ENCODE measurements at regions not wholly inside any gene's neighbourhood (a gene's known extent, or its start where the extent isn't known, plus 50 kb on each side); places are given as distances from the start of the nearest gene placed in this dataset.

- no peaks in the 10 kb centered on the region for H3K9me3 ChIP-seq
- no peaks in the 10 kb centered on the region for H3K4me1 ChIP-seq
- H3K4me3 ChIP-seq = no peak overlapping the region
- ATAC-seq (no peak), DNase-seq (no peak)
- intact Hi-C loops (cut with DNase I) = no loop called here
- TF ChIP-seq POLR2A (IDR thresholded peaks at IDR 0.05) = no peak
- TF ChIP-seq, protein P1, sequence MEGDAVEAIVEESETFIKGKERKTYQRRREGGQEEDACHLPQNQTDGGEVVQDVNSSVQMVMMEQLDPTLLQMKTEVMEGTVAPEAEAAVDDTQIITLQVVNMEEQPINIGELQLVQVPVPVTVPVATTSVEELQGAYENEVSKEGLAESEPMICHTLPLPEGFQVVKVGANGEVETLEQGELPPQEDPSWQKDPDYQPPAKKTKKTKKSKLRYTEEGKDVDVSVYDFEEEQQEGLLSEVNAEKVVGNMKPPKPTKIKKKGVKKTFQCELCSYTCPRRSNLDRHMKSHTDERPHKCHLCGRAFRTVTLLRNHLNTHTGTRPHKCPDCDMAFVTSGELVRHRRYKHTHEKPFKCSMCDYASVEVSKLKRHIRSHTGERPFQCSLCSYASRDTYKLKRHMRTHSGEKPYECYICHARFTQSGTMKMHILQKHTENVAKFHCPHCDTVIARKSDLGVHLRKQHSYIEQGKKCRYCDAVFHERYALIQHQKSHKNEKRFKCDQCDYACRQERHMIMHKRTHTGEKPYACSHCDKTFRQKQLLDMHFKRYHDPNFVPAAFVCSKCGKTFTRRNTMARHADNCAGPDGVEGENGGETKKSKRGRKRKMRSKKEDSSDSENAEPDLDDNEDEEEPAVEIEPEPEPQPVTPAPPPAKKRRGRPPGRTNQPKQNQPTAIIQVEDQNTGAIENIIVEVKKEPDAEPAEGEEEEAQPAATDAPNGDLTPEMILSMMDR (IDR thresholded peaks at IDR 0.05) = no peak
- no peak overlapping the region for H3K27ac ChIP-seq
- WGBS, 4 donors = 62 to 83% (median 73%) methylated on average over 3 of the region's 3 CpGs
- no peaks in the 10 kb centered on the region for H3K27me3 ChIP-seq
- H3K36me3 ChIP-seq = no peaks in the 10 kb centered on the region
These were observed 189.9 kb downstream of the PRL start for GRCh38 chr6:22106961-22107360.

DNA sequence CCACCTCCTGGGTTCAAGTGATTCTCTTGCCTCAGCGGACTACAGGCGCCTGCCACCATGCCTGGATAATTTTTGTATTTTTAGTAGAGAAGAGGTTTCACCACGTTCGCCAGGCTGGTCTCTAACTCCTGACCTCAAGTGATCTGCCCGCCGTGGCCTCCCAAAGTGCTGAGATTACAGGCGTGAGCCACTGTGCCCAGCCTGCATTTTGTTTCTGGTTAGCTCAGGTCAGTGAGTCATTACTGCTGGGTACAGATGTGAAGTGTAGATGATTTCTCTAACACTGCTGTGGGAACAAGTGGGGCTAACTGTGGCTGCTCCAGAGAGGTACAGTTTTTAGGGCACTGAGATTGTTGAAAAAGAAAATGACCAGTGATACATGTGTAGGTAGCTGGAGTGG, 188.6 kb downstream of the PRL start:
- Histone ChIP-seq H3K36me3 (no peaks in the 10 kb centered on the region), H3K9me3 (no peaks in the 10 kb centered on the region), H3K27ac (no peak overlapping the region), H3K27me3 (no peaks in the 10 kb centered on the region), H3K4me3 (no peak overlapping the region), H3K4me1 (peaks cover 0 to 9% (median 0%) of the 10 kb centered on the region in 12 donors)
- TF ChIP-seq, protein P1 (IDR thresholded peaks at IDR 0.05) = no peak
- TF ChIP-seq POLR2A (IDR thresholded peaks at IDR 0.05) = no peak
- 47 to 76% (median 61%) methylated on average over 7 of the region's 7 CpGs for WGBS, 4 donors
- DNase-seq (peak in 3 of 5 donors; percentile 23 to 51 (median 49)), ATAC-seq (peak in 3 of 4 donors; percentile 80 to 90 (median 86))
- intact Hi-C loops (cut with DNase I) = no loop called here

DNA sequence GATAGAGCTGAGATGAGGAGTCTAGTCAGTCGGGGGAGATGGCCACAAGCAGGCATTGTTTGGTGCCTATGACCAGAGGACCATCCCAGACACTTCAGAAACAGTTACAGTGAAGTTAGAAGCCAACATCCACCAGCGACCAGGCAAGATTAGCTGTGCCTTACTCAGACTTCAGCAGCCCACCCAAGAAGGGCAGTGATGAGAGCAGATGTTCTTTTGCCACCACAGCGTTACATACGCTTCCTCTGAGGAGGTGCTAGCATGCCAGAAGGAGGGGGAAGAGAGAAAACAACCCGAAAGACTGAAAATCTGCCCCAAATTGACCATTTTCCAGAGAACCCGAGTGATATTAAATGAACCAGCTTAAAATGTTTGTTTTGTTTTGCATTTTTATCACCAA, 186.8 kb downstream of the PRL start:
- H3K27me3 ChIP-seq = no peaks in the 10 kb centered on the region
- intact Hi-C loops (cut with DNase I) = no loop called here
- no peaks in the 10 kb centered on the region for H3K9me3 ChIP-seq
- TF ChIP-seq POLR2A (IDR thresholded peaks at IDR 0.05) = no peak
- TF ChIP-seq, protein P1 (IDR thresholded peaks at IDR 0.05) = no peak
- no peak for ATAC-seq
- no peak overlapping the region for H3K4me3 ChIP-seq
- DNase-seq = no peak
- H3K27ac ChIP-seq = no peak overlapping the region
- no peaks in the 10 kb centered on the region for H3K36me3 ChIP-seq
- H3K4me1 ChIP-seq = peaks cover 0 to 20% (median 0%) of the 10 kb centered on the region in 12 donors
- WGBS, 4 donors = 69 to 89% (median 87%) methylated on average over 6 of the region's 6 CpGs

- Histone ChIP-seq H3K27me3 (no peaks in the 10 kb centered on the region), H3K27ac (peak overlapping the region in 1 of 12 donors; percentile 27), H3K4me1 (peaks cover 0 to 20% (median 0%) of the 10 kb centered on the region in 12 donors), H3K9me3 (no peaks in the 10 kb centered on the region), H3K4me3 (no peak overlapping the region), H3K36me3 (no peaks in the 10 kb centered on the region)
- intact Hi-C loops (cut with DNase I) = no loop called here
- no peak for DNase-seq
- peak in 3 of 4 donors; percentile 72 to 84 (median 75) for ATAC-seq
- TF ChIP-seq, protein P1 (IDR thresholded peaks at IDR 0.05) = no peak
- 49 to 59% (median 57%) methylated on average over 2 of the region's 2 CpGs for WGBS, 4 donors
These were observed 184.4 kb downstream of the PRL start for GRCh38 chr6:22112461-22112860.

Measured in heart left ventricle (tissue), 16 donors.